ENCODE measurements at regions not wholly inside any gene's neighbourhood (a gene's known extent, or its start where the extent isn't known, plus 50 kb on each side); places are given as distances from the start of the nearest gene placed in this dataset.
A peak's percentile ranks its signal among the peaks of the same experiment; 100 is the strongest.
"Not testable (repeated sequence)": the region's sequence is repeated elsewhere in the genome, so short reads cannot be mapped to it uniquely, and the experiment has no call there.

- H3K4me1 ChIP-seq = no peaks in the 10 kb centered on the region
- H3K27ac ChIP-seq = no peak overlapping the region
- no peaks in the 10 kb centered on the region for H3K27me3 ChIP-seq
- no peak for DNase-seq
- no peaks in the 10 kb centered on the region for H3K36me3 ChIP-seq
- H3K4me3 ChIP-seq = no peak overlapping the region
- H3K9me3 ChIP-seq (replicated peaks) = no peaks in the 10 kb centered on the region
These were observed 161.2 kb upstream of the NECTIN3 start for GRCh38 chr3:110910346-110910955.

- Histone ChIP-seq H3K36me3 (no peaks in the 10 kb centered on the region), H3K27ac (no peak overlapping the region), H3K4me3 (no peak overlapping the region), H3K9me3 (replicated peaks) (peaks cover 6% of the 10 kb centered on the region), H3K4me1 (no peaks in the 10 kb centered on the region), H3K27me3 (no peaks in the 10 kb centered on the region)
- DNase-seq = no peak
These were observed 152.7 kb upstream of the NECTIN3 start for GRCh38 chr3:110918963-110919362.

GRCh38 chr3:110925798-110926197 is 145.8 kb upstream of the NECTIN3 start:
- peak; percentile 22 to 43 for DNase-seq
- Histone ChIP-seq H3K4me3 (no peak overlapping the region), H3K9me3 (replicated peaks) (no peaks in the 10 kb centered on the region; the same call in 1 of the 2 replicates), H3K36me3 (no peaks in the 10 kb centered on the region), H3K27ac (peak overlapping the region; percentile 13; the same call in 1 of the 2 replicates), H3K27me3 (no peaks in the 10 kb centered on the region), H3K4me1 (peaks cover 9% of the 10 kb centered on the region)

GRCh38 chr3:110928016-110928662 is 143.5 kb upstream of the NECTIN3 start:
- Histone ChIP-seq H3K27me3 (no peaks in the 10 kb centered on the region), H3K9me3 (replicated peaks) (no peaks in the 10 kb centered on the region), H3K4me3 (no peak overlapping the region), H3K36me3 (no peaks in the 10 kb centered on the region), H3K27ac (no peak overlapping the region), H3K4me1 (peaks cover 9% of the 10 kb centered on the region)
- DNase-seq = no peak

GRCh38 chr3:110929816-110930215 is 141.8 kb upstream of the NECTIN3 start:
- DNase-seq = no peak

GRCh38 chr3:110932567-110932966 is 139.0 kb upstream of the NECTIN3 start:
- Histone ChIP-seq H3K9me3 (replicated peaks) (no peaks in the 10 kb centered on the region), H3K4me1 (no peaks in the 10 kb centered on the region), H3K4me3 (no peak overlapping the region), H3K27ac (no peak overlapping the region), H3K27me3 (no peaks in the 10 kb centered on the region), H3K36me3 (no peaks in the 10 kb centered on the region)
- DNase-seq = no peak

More at GRCh38 chr3:110929816-110930215, 141.8 kb upstream of the NECTIN3 start:
- Histone ChIP-seq H3K36me3 (no peaks in the 10 kb centered on the region), H3K4me1 (peaks cover 9% of the 10 kb centered on the region), H3K4me3 (no peak overlapping the region), H3K9me3 (replicated peaks) (no peaks in the 10 kb centered on the region), H3K27ac (no peak overlapping the region), H3K27me3 (no peaks in the 10 kb centered on the region)

- DNase-seq = no peak
- H3K9me3 ChIP-seq (replicated peaks) = no peaks in the 10 kb centered on the region
- H3K4me1 ChIP-seq = no peaks in the 10 kb centered on the region
- no peaks in the 10 kb centered on the region for H3K27me3 ChIP-seq
- no peaks in the 10 kb centered on the region for H3K36me3 ChIP-seq
- H3K4me3 ChIP-seq = no peak overlapping the region
- no peak overlapping the region for H3K27ac ChIP-seq
These were observed 137.7 kb upstream of the NECTIN3 start for GRCh38 chr3:110933821-110934426.

- H3K36me3 ChIP-seq = no peaks in the 10 kb centered on the region
- no peaks in the 10 kb centered on the region for H3K4me1 ChIP-seq
- H3K4me3 ChIP-seq = no peak overlapping the region
- no peak for DNase-seq
- no peak overlapping the region for H3K27ac ChIP-seq
- H3K9me3 ChIP-seq (replicated peaks) = no peaks in the 10 kb centered on the region
- H3K27me3 ChIP-seq = no peaks in the 10 kb centered on the region
These were observed 133.0 kb upstream of the NECTIN3 start for GRCh38 chr3:110938629-110939028.

GRCh38 chr3:110940055-110940454 is 131.6 kb upstream of the NECTIN3 start:
- Histone ChIP-seq H3K27me3 (no peaks in the 10 kb centered on the region), H3K4me1 (no peaks in the 10 kb centered on the region)
- no peak for DNase-seq

GRCh38 chr3:110944782-110945181 is 126.8 kb upstream of the NECTIN3 start:
- Histone ChIP-seq H3K36me3 (no peaks in the 10 kb centered on the region), H3K4me3 (no peak overlapping the region), H3K4me1 (no peaks in the 10 kb centered on the region), H3K27ac (no peak overlapping the region), H3K9me3 (replicated peaks) (peaks cover 6% of the 10 kb centered on the region; the same call in 1 of the 2 replicates), H3K27me3 (no peaks in the 10 kb centered on the region)
- no peak for DNase-seq

More at GRCh38 chr3:110940055-110940454, 131.6 kb upstream of the NECTIN3 start:
- no peak overlapping the region for H3K27ac ChIP-seq
- H3K4me3 ChIP-seq = no peak overlapping the region
- H3K9me3 ChIP-seq (replicated peaks) = no peaks in the 10 kb centered on the region
- no peaks in the 10 kb centered on the region for H3K36me3 ChIP-seq

GRCh38 chr3:110946810-110947209 is 124.8 kb upstream of the NECTIN3 start:
- Histone ChIP-seq H3K9me3 (replicated peaks) (peaks cover 10% of the 10 kb centered on the region; the same call in 1 of the 2 replicates), H3K27ac (no peak overlapping the region), H3K36me3 (no peaks in the 10 kb centered on the region)

GRCh38 chr3:110949194-110949593 is 122.4 kb upstream of the NECTIN3 start:
- H3K27me3 ChIP-seq, H3K4me1 ChIP-seq, H3K4me3 ChIP-seq, H3K36me3 ChIP-seq, DNase-seq, H3K27ac ChIP-seq: not testable (repeated sequence)
- peaks cover 10% of the 10 kb centered on the region; the same call in 1 of the 2 replicates for H3K9me3 ChIP-seq (replicated peaks)

More at GRCh38 chr3:110946810-110947209, 124.8 kb upstream of the NECTIN3 start:
- H3K4me1 ChIP-seq = no peaks in the 10 kb centered on the region
- DNase-seq = no peak
- no peaks in the 10 kb centered on the region for H3K27me3 ChIP-seq
- H3K4me3 ChIP-seq = no peak overlapping the region

- no peaks in the 10 kb centered on the region for H3K27me3 ChIP-seq
- H3K36me3 ChIP-seq = no peaks in the 10 kb centered on the region; the same call in 1 of the 2 replicates
- no peak overlapping the region for H3K27ac ChIP-seq
- no peaks in the 10 kb centered on the region for H3K4me1 ChIP-seq
- DNase-seq = no peak
- no peak overlapping the region for H3K4me3 ChIP-seq
- no peaks in the 10 kb centered on the region for H3K9me3 ChIP-seq (replicated peaks)
These were observed 116.2 kb upstream of the NECTIN3 start for GRCh38 chr3:110955301-110955880.

- H3K4me3 ChIP-seq = no peak overlapping the region
These were observed 115.5 kb upstream of the NECTIN3 start for GRCh38 chr3:110956081-110956480.

More at GRCh38 chr3:110956081-110956480, 115.5 kb upstream of the NECTIN3 start:
- Histone ChIP-seq H3K36me3 (no peaks in the 10 kb centered on the region; the same call in 1 of the 2 replicates), H3K27me3 (no peaks in the 10 kb centered on the region), H3K27ac (no peak overlapping the region), H3K4me1 (no peaks in the 10 kb centered on the region), H3K9me3 (replicated peaks) (no peaks in the 10 kb centered on the region)
- DNase-seq = no peak

All from SJCRH30 (cell line).